DMS53 (cell line): ENCODE measurements at regions not wholly inside any gene's neighbourhood (a gene's known extent, or its start where the extent isn't known, plus 50 kb on each side); places are given as distances from the start of the nearest gene placed in this dataset.

Experiments
- DNase-seq: peaks from one replicate; lab custom pipeline; 2025; lab: John Stamatoyannopoulos, UW

- no peak for DNase-seq
Measured at GRCh38 chr3:153072382-153072781, 89.6 kb upstream of the RAP2B start.

- DNase-seq: no peak
Measured at GRCh38 chr3:153072856-153073255, 89.2 kb upstream of the RAP2B start.

GRCh38 chr3:153073636-153074035 lies 88.4 kb upstream of the RAP2B start:
- no peak for DNase-seq

GRCh38 chr3:153078826-153079225 lies 83.2 kb upstream of the RAP2B start:
- peak; percentile 10 for DNase-seq

GRCh38 chr3:153079386-153079785 lies 82.6 kb upstream of the RAP2B start:
- DNase-seq: no peak

- no peak for DNase-seq
Measured at GRCh38 chr3:153080778-153081240, 81.2 kb upstream of the RAP2B start.

- no peak for DNase-seq
Measured at GRCh38 chr3:153084431-153084830, 77.6 kb upstream of the RAP2B start.

GRCh38 chr3:153087595-153088566 lies 74.1 kb upstream of the RAP2B start:
- no peak for DNase-seq

GRCh38 chr3:153089620-153090019 lies 72.4 kb upstream of the RAP2B start:
- DNase-seq: no peak

GRCh38 chr3:153090973-153091372 lies 71.1 kb upstream of the RAP2B start:
- DNase-seq: no peak

GRCh38 chr3:153093629-153094028 lies 68.4 kb upstream of the RAP2B start:
- no peak for DNase-seq

GRCh38 chr3:153094386-153094785 lies 67.6 kb upstream of the RAP2B start:
- no peak for DNase-seq

- no peak for DNase-seq
Measured at GRCh38 chr3:153095441-153095840, 66.6 kb upstream of the RAP2B start.

- DNase-seq: no peak
Measured at GRCh38 chr3:153096731-153097131, 65.3 kb upstream of the RAP2B start.

- no peak for DNase-seq
Measured at GRCh38 chr3:153097213-153097612, 64.8 kb upstream of the RAP2B start.

- DNase-seq: no peak
Measured at GRCh38 chr3:153099131-153099530, 62.9 kb upstream of the RAP2B start.

GRCh38 chr3:153103406-153103945 lies 58.5 kb upstream of the RAP2B start:
- DNase-seq: no peak

GRCh38 chr3:153110041-153110440 lies 52.0 kb upstream of the RAP2B start:
- DNase-seq: no peak

GRCh38 chr3:153111016-153111415 lies 51.0 kb upstream of the RAP2B start:
- no peak for DNase-seq
